GM23248 (cell line): ENCODE measurements at regions not wholly inside any gene's neighbourhood (a gene's known extent, or its start where the extent isn't known, plus 50 kb on each side); places are given as distances from the start of the nearest gene placed in this dataset.

Source experiments
- EZH2 ChIP-seq: fragments of 200-600 bp; sonication (generic); IDR thresholded peaks from 2 replicates; pipeline ENCODE4 v1.6.1; 2018; ENCODE audit warnings: antibody characterized with exemption, mild to moderate bottlenecking; ENCODE audit not compliant: insufficient read depth, poor library complexity, severe bottlenecking
- EZH2phosphoT487 ChIP-seq: fragments of 200-600 bp; sonication (generic); IDR thresholded peaks from 2 replicates; pipeline ENCODE4 v1.6.1; 2018; ENCODE audit warnings: antibody characterized with exemption, moderate library complexity, mild to moderate bottlenecking, low read depth; ENCODE audit not compliant: insufficient read depth

DNA sequence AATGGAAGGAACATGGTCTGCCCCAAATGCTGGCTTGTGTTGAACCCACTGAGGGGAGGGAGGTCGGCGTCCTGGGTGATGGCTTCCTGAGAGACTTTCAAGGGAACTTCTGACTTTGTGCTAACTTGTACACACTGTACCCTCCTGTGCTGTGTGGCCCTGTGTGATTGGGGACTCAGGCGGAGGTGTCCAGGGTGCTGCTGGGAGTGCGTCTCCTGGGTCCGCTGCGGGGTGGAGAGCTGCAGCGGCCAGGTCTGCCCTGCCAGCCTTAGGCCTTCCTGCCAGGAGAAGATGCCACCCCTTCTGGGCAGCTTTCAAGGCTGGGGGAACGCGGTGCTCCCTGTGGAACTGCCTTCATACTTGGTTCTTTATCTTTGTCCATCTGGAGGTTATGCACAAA lies 170.1 kb downstream of the URI1 start:
- TF ChIP-seq EZH2phosphoT487 (no peak), EZH2 (no peak)
